Uterus (tissue), 3 donors: ENCODE measurements at regions not wholly inside any gene's neighbourhood (a gene's known extent, or its start where the extent isn't known, plus 50 kb on each side); places are given as distances from the start of the nearest gene placed in this dataset.

ENCODE experiments used
- DNase-seq, 2 donors: peaks; one replicate each; pipeline ENCODE4 v3.0.0-alpha.2; 2019 to 2020
- H3K27ac ChIP-seq, 2 donors: fragments of 200-600 bp; sonication (generic); 1 replicate in 1 of 2; 2 replicates in 1 of 2; pipeline ENCODE4 v1.5.1; 2016 to 2018
- H3K27me3 ChIP-seq, 2 donors: fragments of 200-600 bp; sonication (generic); one replicate each; pipeline ENCODE4 v1.5.1; 2018 to 2019; ENCODE audit warnings: control low read depth in 1 of 2
- H3K36me3 ChIP-seq, 2 donors: fragments of 200-600 bp; sonication (generic); one replicate each; pipeline ENCODE4 v1.5.1; 2019; ENCODE audit warnings: control low read depth in 1 of 2
- H3K4me1 ChIP-seq, 2 donors: fragments of 200-600 bp; sonication (generic); one replicate each; pipeline ENCODE4 v1.5.1; 2018 to 2019; ENCODE audit warnings: control low read depth in 1 of 2
- H3K4me3 ChIP-seq, 2 donors: fragments of 200-600 bp; sonication (generic); 1 replicate in 1 of 2; 2 replicates in 1 of 2; pipeline ENCODE4 v1.5.1; 2018 to 2019; ENCODE audit warnings: mild to moderate bottlenecking in 1 of 2
- H3K9me3 ChIP-seq, 2 donors: fragments of 200-600 bp; sonication (generic); one replicate each; pipeline ENCODE4 v1.5.1; 2019; ENCODE audit warnings: control low read depth in 1 of 2
- CTCF ChIP-seq, 4 experiments: fragments of 200-600 bp in 2 of 4; fragments of 450-650 bp in 2 of 4; sonication (generic) in 2 of 4; IDR thresholded peaks; one replicate each; pipeline ENCODE4 v1.5.1; 2016 to 2019; ENCODE audit warnings: antibody characterized with exemption in 4 of 4, mild to moderate bottlenecking in 2 of 4, moderate library complexity in 1 of 4
- POLR2A ChIP-seq, 2 donors: fragments of 450-650 bp; IDR thresholded peaks; one replicate each; pipeline ENCODE4 v1.6.1; 2016; ENCODE audit warnings: antibody characterized with exemption in 2 of 2, mild to moderate bottlenecking in 1 of 2, moderate library complexity in 1 of 2
- intact Hi-C: fragments of 100-400 bp; cut with DNase I; formaldehyde crosslinking; loops from one replicate; pipeline ENCODE4 v1.15.1; 2023; ENCODE audit warnings: low total_unique reads
- donor health status: DM: yes; HTN: yes; CAD: no.

- no peak overlapping the region for H3K4me3 ChIP-seq
- H3K36me3 ChIP-seq = no peaks in the 10 kb centered on the region
- H3K4me1 ChIP-seq = no peaks in the 10 kb centered on the region
- TF ChIP-seq CTCF (IDR thresholded peaks at IDR 0.05) (no peak), POLR2A (IDR thresholded peaks at IDR 0.05) (no peak)
- intact Hi-C loops = no loop called here
- no peak overlapping the region for H3K27ac ChIP-seq
- H3K9me3 ChIP-seq = no peaks in the 10 kb centered on the region
- no peak for DNase-seq
- H3K27me3 ChIP-seq = peaks cover 0 to 2% of the 10 kb centered on the region in 2 donors
Observed at GRCh38 chr11:92308366-92308765, 83.7 kb downstream of the FAT3 start.

- Histone ChIP-seq H3K4me3 (no peak overlapping the region), H3K9me3 (no peaks in the 10 kb centered on the region), H3K4me1 (no peaks in the 10 kb centered on the region), H3K27me3 (peaks cover 0 to 2% of the 10 kb centered on the region in 2 donors), H3K36me3 (no peaks in the 10 kb centered on the region), H3K27ac (no peak overlapping the region)
- intact Hi-C loops = no loop called here
- TF ChIP-seq POLR2A (IDR thresholded peaks at IDR 0.05) (no peak), CTCF (IDR thresholded peaks at IDR 0.05) (no peak)
- no peak for DNase-seq
Observed at GRCh38 chr11:92311616-92312449, 87.2 kb downstream of the FAT3 start.

- H3K27me3 ChIP-seq = peaks cover 0 to 2% of the 10 kb centered on the region in 2 donors
- H3K27ac ChIP-seq = no peak overlapping the region
- TF ChIP-seq CTCF (IDR thresholded peaks at IDR 0.05) = no peak
- no peak for TF ChIP-seq POLR2A (IDR thresholded peaks at IDR 0.05)
- H3K4me3 ChIP-seq = no peak overlapping the region
- H3K36me3 ChIP-seq = no peaks in the 10 kb centered on the region
- no peak for DNase-seq
- no peaks in the 10 kb centered on the region for H3K4me1 ChIP-seq
- intact Hi-C loops = no loop called here
- no peaks in the 10 kb centered on the region for H3K9me3 ChIP-seq
Observed at GRCh38 chr11:92313784-92314183, 89.2 kb downstream of the FAT3 start.

- TF ChIP-seq POLR2A (IDR thresholded peaks at IDR 0.05) (no peak), CTCF (IDR thresholded peaks at IDR 0.05) (no peak)
- Histone ChIP-seq H3K36me3 (no peaks in the 10 kb centered on the region), H3K4me3 (no peak overlapping the region), H3K4me1 (no peaks in the 10 kb centered on the region), H3K27ac (no peak overlapping the region), H3K9me3 (no peaks in the 10 kb centered on the region), H3K27me3 (peaks cover 0 to 2% of the 10 kb centered on the region in 2 donors)
- no peak for DNase-seq
- intact Hi-C loops = no loop called here
Observed at GRCh38 chr11:92314499-92314898, 89.9 kb downstream of the FAT3 start.

- no peaks in the 10 kb centered on the region for H3K27me3 ChIP-seq
- H3K4me3 ChIP-seq = no peak overlapping the region
- intact Hi-C loops = no loop called here
- no peaks in the 10 kb centered on the region for H3K36me3 ChIP-seq
- no peak for DNase-seq
- no peak for TF ChIP-seq CTCF (IDR thresholded peaks at IDR 0.05)
- no peak for TF ChIP-seq POLR2A (IDR thresholded peaks at IDR 0.05)
- H3K4me1 ChIP-seq = no peaks in the 10 kb centered on the region
- H3K9me3 ChIP-seq = no peaks in the 10 kb centered on the region
- no peak overlapping the region for H3K27ac ChIP-seq
Observed at GRCh38 chr11:92316106-92316809, 91.6 kb downstream of the FAT3 start.
